ENCODE measurements at regions not wholly inside any gene's neighbourhood (a gene's known extent, or its start where the extent isn't known, plus 50 kb on each side); places are given as distances from the start of the nearest gene placed in this dataset.

- peak; percentile 63 to 80 for TF ChIP-seq CTCF (conservative IDR thresholded peaks at IDR 0.05 in 1 of 2, IDR thresholded peaks at IDR 0.05 in 1 of 2; ENCODE audit: extremely low read depth in 1 of 2, insufficient read depth in 1 of 2, low read depth in 1 of 2, low read length in 2 of 2)
- no peak for TF ChIP-seq EZH2 (IDR thresholded peaks at IDR 0.05; ENCODE audit: borderline replicate concordance, low read length)
Measured at GRCh38 chr6:103122766-103123601, 1729.5 kb downstream of the GRIK2 start.
